ENCODE measurements at regions not wholly inside any gene's neighbourhood (a gene's known extent, or its start where the extent isn't known, plus 50 kb on each side); places are given as distances from the start of the nearest gene placed in this dataset.
"Not testable (repeated sequence)": the region's sequence is repeated elsewhere in the genome, so short reads cannot be mapped to it uniquely, and the experiment has no call there.

GRCh38 chr5:85337435-85337834, 952.8 kb upstream of the EDIL3 start:
- Histone ChIP-seq H3K4me3 (ENCODE audit: low read depth, low read length) (no peak overlapping the region), H3K36me3 (ENCODE audit: control insufficient read depth, insufficient read depth, low read length) (no peaks in the 10 kb centered on the region), H3K27me3 (ENCODE audit: control insufficient read depth, insufficient read depth, low read length) (no peaks in the 10 kb centered on the region)
- DNase-seq (ENCODE audit: low read depth), result no peak
- TF ChIP-seq, protein P1, sequence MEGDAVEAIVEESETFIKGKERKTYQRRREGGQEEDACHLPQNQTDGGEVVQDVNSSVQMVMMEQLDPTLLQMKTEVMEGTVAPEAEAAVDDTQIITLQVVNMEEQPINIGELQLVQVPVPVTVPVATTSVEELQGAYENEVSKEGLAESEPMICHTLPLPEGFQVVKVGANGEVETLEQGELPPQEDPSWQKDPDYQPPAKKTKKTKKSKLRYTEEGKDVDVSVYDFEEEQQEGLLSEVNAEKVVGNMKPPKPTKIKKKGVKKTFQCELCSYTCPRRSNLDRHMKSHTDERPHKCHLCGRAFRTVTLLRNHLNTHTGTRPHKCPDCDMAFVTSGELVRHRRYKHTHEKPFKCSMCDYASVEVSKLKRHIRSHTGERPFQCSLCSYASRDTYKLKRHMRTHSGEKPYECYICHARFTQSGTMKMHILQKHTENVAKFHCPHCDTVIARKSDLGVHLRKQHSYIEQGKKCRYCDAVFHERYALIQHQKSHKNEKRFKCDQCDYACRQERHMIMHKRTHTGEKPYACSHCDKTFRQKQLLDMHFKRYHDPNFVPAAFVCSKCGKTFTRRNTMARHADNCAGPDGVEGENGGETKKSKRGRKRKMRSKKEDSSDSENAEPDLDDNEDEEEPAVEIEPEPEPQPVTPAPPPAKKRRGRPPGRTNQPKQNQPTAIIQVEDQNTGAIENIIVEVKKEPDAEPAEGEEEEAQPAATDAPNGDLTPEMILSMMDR (IDR thresholded peaks at IDR 0.05; ENCODE audit: insufficient read depth, low read length, severe bottlenecking), result no peak
- FAIRE-seq, result no peak

- Histone ChIP-seq H3K27me3 (ENCODE audit: control insufficient read depth, insufficient read depth, low read length) (no peaks in the 10 kb centered on the region), H3K36me3 (ENCODE audit: control insufficient read depth, insufficient read depth, low read length) (no peaks in the 10 kb centered on the region), H3K4me3 (ENCODE audit: low read depth, low read length) (no peak overlapping the region)
- TF ChIP-seq, protein P1 (IDR thresholded peaks at IDR 0.05; ENCODE audit: insufficient read depth, low read length, severe bottlenecking), result no peak
- FAIRE-seq, result no peak
- DNase-seq (ENCODE audit: low read depth), result no peak
Observed at GRCh38 chr5:85340790-85341189, 956.1 kb upstream of the EDIL3 start.

DNA sequence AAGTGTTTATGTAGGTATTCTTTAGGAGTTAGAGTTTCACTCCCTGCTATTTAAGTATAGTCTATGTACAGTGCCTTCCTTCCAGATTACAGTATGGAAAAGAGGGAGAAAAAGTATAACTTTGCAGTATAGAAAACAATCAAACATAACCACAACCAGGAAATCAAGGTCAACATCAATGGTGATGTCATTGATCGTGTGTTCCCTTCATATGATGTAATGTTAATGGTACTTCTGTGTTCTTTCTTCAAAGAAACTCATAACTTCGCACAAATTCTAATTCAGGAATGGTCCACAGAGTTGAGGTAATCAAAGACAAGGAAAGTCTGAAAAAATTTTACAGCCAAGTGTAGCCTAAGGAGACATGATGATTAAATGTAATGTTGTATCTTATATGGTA, 961.1 kb upstream of the EDIL3 start:
- FAIRE-seq (no peak), DNase-seq (ENCODE audit: low read depth) (no peak)
- Histone ChIP-seq H3K4me3 (ENCODE audit: low read depth, low read length) (no peak overlapping the region), H3K27me3 (ENCODE audit: control insufficient read depth, insufficient read depth, low read length) (no peaks in the 10 kb centered on the region), H3K36me3 (ENCODE audit: control insufficient read depth, insufficient read depth, low read length) (no peaks in the 10 kb centered on the region)
- TF ChIP-seq, protein P1 (IDR thresholded peaks at IDR 0.05; ENCODE audit: insufficient read depth, low read length, severe bottlenecking), result no peak

GRCh38 chr5:85357309-85357708, 972.6 kb upstream of the EDIL3 start:
- Histone ChIP-seq H3K27me3 (ENCODE audit: control insufficient read depth, insufficient read depth, low read length) (no peaks in the 10 kb centered on the region), H3K4me3 (ENCODE audit: low read depth, low read length) (no peak overlapping the region), H3K36me3 (ENCODE audit: control insufficient read depth, insufficient read depth, low read length) (no peaks in the 10 kb centered on the region)
- FAIRE-seq, result no peak
- TF ChIP-seq, protein P1 (IDR thresholded peaks at IDR 0.05; ENCODE audit: insufficient read depth, low read length, severe bottlenecking), result no peak
- no peak for DNase-seq (ENCODE audit: low read depth)

DNA sequence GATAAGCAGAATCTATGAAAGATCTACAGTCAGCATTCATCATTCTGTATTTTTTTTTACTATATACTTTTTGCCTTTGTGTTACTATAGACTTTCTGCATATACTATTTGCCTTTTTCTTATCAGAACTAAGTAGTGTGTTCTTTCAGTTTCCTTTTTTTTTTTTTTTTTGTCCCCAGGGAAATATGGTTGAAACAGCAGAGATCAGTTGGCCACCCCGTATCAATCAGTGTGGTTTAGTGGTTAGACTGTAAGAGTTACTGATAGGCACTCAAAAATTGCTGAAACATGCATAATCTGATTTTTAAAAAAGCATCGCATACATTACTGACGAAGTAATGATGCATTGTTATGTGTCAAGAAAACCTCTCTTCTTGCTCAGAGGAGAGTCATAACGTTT, 990.8 kb upstream of the EDIL3 start:
- FAIRE-seq, result no peak
- no peaks in the 10 kb centered on the region for H3K27me3 ChIP-seq (ENCODE audit: control insufficient read depth, insufficient read depth, low read length)

GRCh38 chr5:85388770-85389169, 1004.1 kb upstream of the EDIL3 start:
- Histone ChIP-seq H3K36me3 (ENCODE audit: control insufficient read depth, insufficient read depth, low read length) (no peaks in the 10 kb centered on the region), H3K27me3 (ENCODE audit: control insufficient read depth, insufficient read depth, low read length) (no peaks in the 10 kb centered on the region), H3K4me3 (ENCODE audit: low read depth, low read length) (no peak overlapping the region)
- FAIRE-seq, result no peak
- DNase-seq (ENCODE audit: low read depth), result no peak
- TF ChIP-seq, protein P1 (IDR thresholded peaks at IDR 0.05; ENCODE audit: insufficient read depth, low read length, severe bottlenecking), result no peak

More for the DNA sequence above, 990.8 kb upstream of the EDIL3 start:
- no peak overlapping the region for H3K4me3 ChIP-seq (ENCODE audit: low read depth, low read length)
- no peak for DNase-seq (ENCODE audit: low read depth)
- no peaks in the 10 kb centered on the region for H3K36me3 ChIP-seq (ENCODE audit: control insufficient read depth, insufficient read depth, low read length)
- TF ChIP-seq, protein P1 (IDR thresholded peaks at IDR 0.05; ENCODE audit: insufficient read depth, low read length, severe bottlenecking), result no peak

DNA sequence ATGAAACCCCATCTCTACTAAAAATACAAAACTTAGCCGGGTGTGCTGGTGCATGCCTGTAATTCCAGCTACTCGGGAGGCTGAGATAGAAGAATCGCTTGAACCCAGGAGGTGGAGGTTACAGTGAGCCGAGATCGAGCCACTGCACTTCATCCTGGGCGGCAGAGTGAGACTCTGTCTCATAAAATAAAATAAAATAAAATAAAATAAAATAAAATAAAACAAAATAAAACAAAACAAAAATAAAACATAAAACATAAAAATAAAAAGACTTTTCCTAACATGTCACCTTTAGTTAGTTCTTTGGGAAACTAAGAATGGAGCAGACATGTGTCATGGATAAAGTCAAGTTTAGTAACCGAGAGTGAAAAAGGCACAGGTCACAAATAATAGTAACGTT, 1007.6 kb upstream of the EDIL3 start:
- H3K4me3 ChIP-seq (ENCODE audit: low read depth, low read length); DNase-seq (ENCODE audit: low read depth); FAIRE-seq; H3K36me3 ChIP-seq (ENCODE audit: control insufficient read depth, insufficient read depth, low read length); H3K27me3 ChIP-seq (ENCODE audit: control insufficient read depth, insufficient read depth, low read length): not testable (repeated sequence)
